Endothelial cell of umbilical vein (primary cell): ENCODE measurements at regions not wholly inside any gene's neighbourhood (a gene's known extent, or its start where the extent isn't known, plus 50 kb on each side); places are given as distances from the start of the nearest gene placed in this dataset.

Experiments used
- EZH2 ChIP-seq: IDR thresholded peaks from 2 replicates; pipeline ENCODE4 v1.6.1; 2012; ENCODE audit warnings: borderline replicate concordance, low read depth, mild to moderate bottlenecking, moderate library complexity, low read length, inconsistent platforms; ENCODE audit not compliant: severe bottlenecking
- MYC ChIP-seq: IDR thresholded peaks from one replicate; pipeline ENCODE4 v1.6.1; 2011; ENCODE audit warnings: mild to moderate bottlenecking, low read depth, low read length

DNA sequence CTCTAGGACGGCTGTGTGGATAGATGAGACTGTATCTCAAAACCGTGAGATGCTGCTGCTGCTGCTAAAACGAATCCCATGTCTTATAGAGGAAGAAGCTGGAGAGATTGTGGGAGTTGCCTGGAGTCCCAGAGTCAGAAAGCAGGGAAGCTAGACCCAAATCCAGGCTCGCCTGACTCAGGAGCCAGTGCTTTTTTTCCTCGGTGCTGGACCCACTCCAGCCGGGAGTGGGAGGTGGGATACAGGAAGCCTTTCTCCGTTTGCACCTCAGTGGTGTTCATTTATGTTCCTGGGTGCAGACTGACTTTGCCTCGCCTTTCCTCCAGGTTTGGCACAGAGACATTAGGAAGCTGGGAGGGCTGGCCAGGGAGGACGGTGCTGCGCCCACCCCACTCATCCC, 150.9 kb upstream of the LINGO1 start:
- TF ChIP-seq MYC (no peak), EZH2 (no peak)
